CD4-positive, alpha-beta T cell (primary cell): ENCODE measurements at regions not wholly inside any gene's neighbourhood (a gene's known extent, or its start where the extent isn't known, plus 50 kb on each side); places are given as distances from the start of the nearest gene placed in this dataset.

Experiments used
- ATAC-seq: fragments of 200-7000 bp; cut with Tn5 transposase; one replicate; pipeline ENCODE4 v1.10.0; 2022; ENCODE audit warnings: mild to moderate bottlenecking; ENCODE audit not compliant: poor library complexity
- CTCF ChIA-PET: fragments of 350-600 bp; sonication (Branson Sonifier 250); formaldehyde crosslinking; loops from one replicate; lab custom pipeline; 2021; ENCODE audit warnings: antibody characterized with exemption, inconsistent platforms; lab: Charles Lee
- POLR2A ChIA-PET: fragments of 350-600 bp; sonication (Branson Sonifier 250); formaldehyde crosslinking; loops from one replicate; lab custom pipeline; 2021; ENCODE audit warnings: antibody characterized with exemption, inconsistent platforms; lab: Charles Lee
- DNase-seq, 14 experiments: peaks; one replicate each; pipeline ENCODE4 v3.0.0-alpha.2; 2013 to 2020; ENCODE audit warnings: mixed read lengths in 2 of 14
- H3K27ac ChIP-seq, 2 donors: one replicate each; pipeline versions ENCODE4 v1.5.1 to v1.7.0; 2013; ENCODE audit warnings: low read length in 2 of 2, low read depth in 1 of 2, mild to moderate bottlenecking in 1 of 2
- H3K27me3 ChIP-seq, 2 experiments: 1 replicate in 1 of 2; 2 replicates in 1 of 2; pipeline versions ENCODE4 v1.6.1 to v1.7.0; 2013; ENCODE audit warnings: low read length in 2 of 2, control low read depth in 1 of 2, mild to moderate bottlenecking in 1 of 2, moderate library complexity in 1 of 2; ENCODE audit not compliant: insufficient read depth in 2 of 2, control insufficient read depth in 1 of 2
- H3K36me3 ChIP-seq: one replicate; pipeline ENCODE4 v1.6.1; 2013; ENCODE audit warnings: low read length, control low read depth; ENCODE audit not compliant: insufficient read depth
- H3K4me1 ChIP-seq: one replicate; pipeline ENCODE4 v1.6.1; 2013; ENCODE audit warnings: low read length, control low read depth; ENCODE audit not compliant: insufficient read depth
- H3K4me3 ChIP-seq: one replicate; pipeline ENCODE4 v1.5.1; 2013; ENCODE audit warnings: mild to moderate bottlenecking, low read length, moderate library complexity
- H3K9me3 ChIP-seq, 2 experiments: 1 replicate in 1 of 2; 2 replicates in 1 of 2; pipeline versions ENCODE4 v1.6.1 to v1.7.0; 2013; ENCODE audit warnings: low read length in 2 of 2, mild to moderate bottlenecking in 2 of 2, control low read depth in 1 of 2, moderate library complexity in 1 of 2; ENCODE audit not compliant: control insufficient read depth in 1 of 2, insufficient read depth in 1 of 2
- H3K27ac Mint-ChIP-seq: one replicate; pipeline ENCODE4 v1.8.0; 2020; ENCODE audit warnings: mixed read lengths
- H3K27me3 Mint-ChIP-seq: one replicate; pipeline ENCODE4 v1.8.0; 2021; ENCODE audit warnings: mixed read lengths
- H3K36me3 Mint-ChIP-seq: one replicate; pipeline ENCODE4 v1.8.0; 2021; ENCODE audit warnings: low read depth, mixed read lengths
- H3K4me1 Mint-ChIP-seq: one replicate; pipeline ENCODE4 v1.8.0; 2021; ENCODE audit warnings: low read depth, mixed read lengths
- H3K4me3 Mint-ChIP-seq: one replicate; pipeline ENCODE4 v1.8.0; 2020; ENCODE audit warnings: mild to moderate bottlenecking, mixed read lengths
- H3K9me3 Mint-ChIP-seq: one replicate; pipeline ENCODE4 v1.8.0; 2020; ENCODE audit warnings: mixed read lengths
- intact Hi-C, 2 experiments: fragments of 100-400 bp; cut with DNase I in 1 of 2; cut with micrococcal nuclease in 1 of 2; formaldehyde crosslinking; loops; one replicate each; pipeline versions ENCODE4 v1.15.1 to v1.9.0; 2023 to 2025; cut with DNase I, micrococcal nuclease
- TF ChIP-seq, protein P1 (sequence below): fragments of 200-600 bp; IDR thresholded peaks from one replicate; pipeline ENCODE4 v1.8.0; 2022; ENCODE audit warnings: antibody characterized with exemption, mild to moderate bottlenecking

GRCh38 chr18:29653671-29654215 is 1388.8 kb downstream of the DSC3 start:
- TF ChIP-seq, protein P1, sequence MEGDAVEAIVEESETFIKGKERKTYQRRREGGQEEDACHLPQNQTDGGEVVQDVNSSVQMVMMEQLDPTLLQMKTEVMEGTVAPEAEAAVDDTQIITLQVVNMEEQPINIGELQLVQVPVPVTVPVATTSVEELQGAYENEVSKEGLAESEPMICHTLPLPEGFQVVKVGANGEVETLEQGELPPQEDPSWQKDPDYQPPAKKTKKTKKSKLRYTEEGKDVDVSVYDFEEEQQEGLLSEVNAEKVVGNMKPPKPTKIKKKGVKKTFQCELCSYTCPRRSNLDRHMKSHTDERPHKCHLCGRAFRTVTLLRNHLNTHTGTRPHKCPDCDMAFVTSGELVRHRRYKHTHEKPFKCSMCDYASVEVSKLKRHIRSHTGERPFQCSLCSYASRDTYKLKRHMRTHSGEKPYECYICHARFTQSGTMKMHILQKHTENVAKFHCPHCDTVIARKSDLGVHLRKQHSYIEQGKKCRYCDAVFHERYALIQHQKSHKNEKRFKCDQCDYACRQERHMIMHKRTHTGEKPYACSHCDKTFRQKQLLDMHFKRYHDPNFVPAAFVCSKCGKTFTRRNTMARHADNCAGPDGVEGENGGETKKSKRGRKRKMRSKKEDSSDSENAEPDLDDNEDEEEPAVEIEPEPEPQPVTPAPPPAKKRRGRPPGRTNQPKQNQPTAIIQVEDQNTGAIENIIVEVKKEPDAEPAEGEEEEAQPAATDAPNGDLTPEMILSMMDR: no peak
- peaks cover 0 to 12% of the 10 kb centered on the region in 2 experiments for H3K9me3 ChIP-seq
- H3K9me3 Mint-ChIP-seq: peaks cover 16% of the 10 kb centered on the region
- no peaks in the 10 kb centered on the region for H3K27me3 Mint-ChIP-seq
- ATAC-seq (no peak), DNase-seq (no peak)
- H3K36me3 Mint-ChIP-seq: no peaks in the 10 kb centered on the region
- ChIA-PET CTCF (no interaction called here), POLR2A (interaction anchor here (0.6 kb wide), 1 partner anchor 8 kb away, joined by 4 read pairs; no protein-coding TSS in a partner anchor)
- H3K4me3 ChIP-seq: no peak overlapping the region
- no peaks in the 10 kb centered on the region for H3K36me3 ChIP-seq
- no peaks in the 10 kb centered on the region for H3K27me3 ChIP-seq
- H3K4me3 Mint-ChIP-seq: no peak overlapping the region
- no peak overlapping the region for H3K27ac Mint-ChIP-seq
- intact Hi-C loops: no loop called here
- no peaks in the 10 kb centered on the region for H3K4me1 Mint-ChIP-seq
- H3K4me1 ChIP-seq: no peaks in the 10 kb centered on the region
- H3K27ac ChIP-seq: no peak overlapping the region

GRCh38 chr18:29652797-29653196 is 1389.7 kb downstream of the DSC3 start:
- no peak overlapping the region for H3K27ac Mint-ChIP-seq
- CTCF ChIA-PET: no interaction called here
- Histone ChIP-seq H3K36me3 (no peaks in the 10 kb centered on the region), H3K27ac (no peak overlapping the region), H3K27me3 (no peaks in the 10 kb centered on the region), H3K4me1 (no peaks in the 10 kb centered on the region), H3K9me3 (peaks cover 0 to 12% of the 10 kb centered on the region in 2 experiments), H3K4me3 (no peak overlapping the region)
- intact Hi-C loops: no loop called here
- POLR2A ChIA-PET: no interaction called here
- TF ChIP-seq, protein P1: no peak
- no peak for ATAC-seq
- peaks cover 16% of the 10 kb centered on the region for H3K9me3 Mint-ChIP-seq
- H3K4me3 Mint-ChIP-seq: no peak overlapping the region
- H3K27me3 Mint-ChIP-seq: no peaks in the 10 kb centered on the region
- no peaks in the 10 kb centered on the region for H3K4me1 Mint-ChIP-seq
- no peak for DNase-seq
- no peaks in the 10 kb centered on the region for H3K36me3 Mint-ChIP-seq

DNA sequence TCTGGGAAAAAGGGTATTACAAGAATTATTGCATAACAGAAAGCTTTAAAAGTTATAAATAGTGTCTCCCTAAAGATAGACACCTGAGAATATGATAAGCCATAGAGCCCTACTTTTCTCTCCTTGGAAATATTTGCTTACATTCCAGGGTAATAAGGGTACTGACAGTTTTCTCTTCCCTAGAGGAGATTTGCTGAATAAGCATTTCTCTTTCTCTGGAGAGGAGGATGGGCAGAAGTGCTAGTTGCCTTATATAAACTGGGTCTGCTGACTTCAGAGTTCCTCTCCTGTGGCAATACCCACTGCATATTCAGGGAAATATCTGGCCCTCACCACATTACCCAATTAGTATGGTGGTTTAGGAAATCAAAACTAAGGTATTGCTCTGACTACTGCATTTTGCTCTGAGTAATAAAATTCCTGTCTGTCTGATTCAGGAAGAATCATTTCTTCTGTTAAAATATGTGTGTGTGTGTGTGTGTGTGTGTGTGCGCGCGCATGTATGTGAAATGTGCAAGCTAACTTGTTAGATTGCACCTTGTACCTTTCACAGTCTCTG is 1391.3 kb downstream of the DSC3 start:
- POLR2A ChIA-PET: no interaction called here
- no peaks in the 10 kb centered on the region for H3K4me1 ChIP-seq
- intact Hi-C loops: no loop called here
- TF ChIP-seq, protein P1: no peak
- DNase-seq: no peak
- no peaks in the 10 kb centered on the region for H3K36me3 Mint-ChIP-seq
- no peak overlapping the region for H3K4me3 Mint-ChIP-seq
- no peaks in the 10 kb centered on the region for H3K27me3 Mint-ChIP-seq
- CTCF ChIA-PET: no interaction called here
- no peak overlapping the region for H3K4me3 ChIP-seq
- H3K27ac ChIP-seq: no peak overlapping the region
- ATAC-seq: no peak
- H3K27ac Mint-ChIP-seq: no peak overlapping the region
- peaks cover 0 to 12% of the 10 kb centered on the region in 2 experiments for H3K9me3 ChIP-seq
- peaks cover 9% of the 10 kb centered on the region for H3K9me3 Mint-ChIP-seq
- H3K4me1 Mint-ChIP-seq: no peaks in the 10 kb centered on the region
- no peaks in the 10 kb centered on the region for H3K36me3 ChIP-seq
- H3K27me3 ChIP-seq: no peaks in the 10 kb centered on the region
